Fibroblast of skin of left quadriceps (primary cell): ENCODE measurements at regions not wholly inside any gene's neighbourhood (a gene's known extent, or its start where the extent isn't known, plus 50 kb on each side); places are given as distances from the start of the nearest gene placed in this dataset.

ENCODE experiments used
- DNase-seq, 2 experiments: peaks; one replicate each; pipeline ENCODE4 v3.0.0-alpha.2; 2013; ENCODE audit warnings: low read depth in 2 of 2

DNA sequence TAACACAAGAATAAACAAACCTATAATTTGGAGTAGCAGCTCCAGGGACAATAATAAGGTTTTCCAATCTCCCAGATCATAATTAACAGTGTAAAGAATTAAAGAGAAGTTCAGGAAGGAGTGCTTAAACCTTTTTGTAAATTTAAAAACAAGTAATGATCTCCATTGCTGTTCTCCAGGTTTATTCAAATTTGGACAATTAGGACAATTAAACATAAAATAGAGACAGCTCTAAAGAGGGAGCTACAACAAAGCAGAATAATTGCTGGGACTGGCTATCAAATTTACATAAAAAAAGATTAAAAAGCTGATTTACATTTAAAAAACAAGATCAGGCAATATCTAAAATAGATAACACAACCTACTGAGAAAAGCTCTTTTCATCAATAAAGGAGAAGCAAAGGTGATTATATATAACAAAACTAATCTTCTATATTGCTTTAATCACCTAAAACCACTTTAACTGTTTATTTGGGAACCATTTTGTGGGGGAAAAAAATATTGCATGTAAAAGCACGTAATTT lies 80.1 kb upstream of the CREB1 start:
- DNase-seq, result no peak

DNA sequence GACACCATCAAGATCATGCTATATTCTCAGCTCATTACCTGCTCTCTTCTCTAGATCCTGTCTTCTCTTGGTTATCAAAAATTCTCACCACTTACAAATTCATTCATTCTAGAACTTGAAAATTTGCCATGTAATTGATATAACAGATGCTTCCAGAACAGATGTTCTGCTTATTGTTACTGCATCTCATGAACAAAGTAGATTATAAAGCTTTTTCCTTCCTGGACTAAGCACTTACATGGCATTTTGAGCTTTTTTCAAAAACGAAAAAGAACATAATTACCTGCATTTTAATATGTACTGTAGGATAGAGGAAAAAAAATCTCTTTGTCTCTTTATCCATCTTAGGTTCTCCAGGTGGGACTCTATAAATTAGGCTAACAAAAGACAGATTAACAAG lies 79.6 kb upstream of the CREB1 start:
- DNase-seq, result no peak

DNA sequence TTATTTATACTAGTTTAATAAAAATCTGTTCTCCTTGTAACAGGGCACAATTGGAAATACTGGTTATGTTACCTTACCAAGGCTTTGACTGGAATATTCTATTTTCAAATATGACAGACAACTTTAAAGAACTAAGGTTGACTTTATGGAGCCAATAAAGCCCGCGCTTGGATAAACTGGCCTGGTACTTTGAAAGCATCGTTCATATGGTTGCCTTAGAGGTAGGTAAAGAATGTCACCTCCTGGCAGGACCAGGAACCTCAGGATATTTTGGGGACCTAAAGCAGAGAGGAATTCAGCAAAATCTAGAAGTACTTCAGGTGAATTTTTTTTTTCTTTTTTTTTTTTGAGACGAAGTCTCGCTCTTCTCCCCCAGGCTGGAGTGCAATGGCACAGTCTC lies 71.2 kb upstream of the CREB1 start:
- DNase-seq, result no peak

DNA sequence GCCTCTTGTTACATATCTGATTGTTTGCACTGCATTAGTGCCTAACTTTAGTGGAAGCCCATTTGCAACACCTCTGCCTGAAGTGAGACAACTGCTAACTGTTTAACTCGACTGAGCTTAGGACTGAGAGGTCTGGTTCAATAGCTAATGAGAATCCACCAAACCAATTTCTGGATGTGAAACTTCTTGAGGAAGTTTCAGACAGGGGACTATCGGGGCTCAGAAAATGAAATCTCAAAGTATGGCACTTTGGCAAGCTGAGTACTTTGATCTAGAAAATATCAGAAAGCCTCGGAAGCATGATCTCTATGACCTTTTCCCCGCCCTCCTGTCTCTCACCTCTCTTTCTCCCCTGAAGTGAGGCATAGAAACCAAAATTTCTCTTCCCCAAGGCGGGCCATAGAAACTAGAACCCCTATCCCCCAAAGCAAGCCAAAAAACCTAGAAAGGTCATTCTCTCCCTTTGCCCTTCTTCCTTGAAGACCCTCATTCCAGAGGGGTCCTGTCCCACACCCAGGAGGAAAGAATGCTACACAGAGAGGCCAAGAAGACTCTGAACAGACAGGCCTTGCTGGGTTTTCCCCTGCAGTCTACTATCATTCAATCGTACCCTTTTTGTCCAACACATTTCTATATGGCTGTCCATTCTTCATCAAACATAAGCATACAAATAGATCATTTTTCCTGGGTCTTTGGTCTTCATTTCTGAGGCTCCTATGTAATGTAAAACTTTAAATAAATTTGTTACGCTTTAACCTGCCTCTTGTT lies 69.6 kb upstream of the CREB1 start:
- no peak for DNase-seq

DNA sequence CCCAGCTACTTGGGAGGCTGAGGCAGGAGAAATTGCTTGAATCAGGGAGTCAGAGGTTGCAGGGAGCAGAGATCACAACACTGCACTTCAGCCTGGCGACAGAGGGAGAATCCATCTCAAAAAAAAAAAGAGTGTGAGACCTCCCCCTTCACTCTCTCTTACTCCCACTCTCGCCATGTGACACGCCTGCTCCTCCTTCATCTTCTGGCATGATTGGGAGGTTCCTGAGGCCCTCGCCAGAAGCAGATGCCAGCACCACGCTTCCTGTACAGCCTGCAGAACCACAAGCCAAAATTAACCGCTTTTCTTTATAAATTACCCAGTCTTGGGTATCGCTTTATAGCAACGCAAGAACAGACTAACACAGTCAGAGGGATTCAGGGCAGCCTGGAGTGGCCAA lies 66.3 kb upstream of the CREB1 start:
- no peak for DNase-seq

DNA sequence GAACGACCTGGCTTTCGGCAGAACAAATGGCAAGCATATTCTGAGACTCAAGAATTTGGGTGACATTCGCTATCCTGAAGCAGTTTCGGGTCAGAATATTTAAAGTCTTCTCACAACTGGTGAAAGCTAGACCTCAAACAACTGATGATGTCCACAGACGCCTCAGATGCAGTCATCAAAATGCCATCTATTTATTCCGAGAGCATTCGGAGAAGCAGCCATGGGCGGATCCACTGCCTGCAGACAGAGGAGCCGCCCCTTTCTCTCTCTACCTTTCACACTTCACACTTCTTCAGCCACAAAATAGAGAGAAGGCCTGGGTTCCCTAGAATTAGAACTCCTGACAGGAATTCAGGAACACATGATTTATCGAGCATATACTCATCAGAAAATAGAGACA lies 65.8 kb upstream of the CREB1 start:
- DNase-seq, result no peak

DNA sequence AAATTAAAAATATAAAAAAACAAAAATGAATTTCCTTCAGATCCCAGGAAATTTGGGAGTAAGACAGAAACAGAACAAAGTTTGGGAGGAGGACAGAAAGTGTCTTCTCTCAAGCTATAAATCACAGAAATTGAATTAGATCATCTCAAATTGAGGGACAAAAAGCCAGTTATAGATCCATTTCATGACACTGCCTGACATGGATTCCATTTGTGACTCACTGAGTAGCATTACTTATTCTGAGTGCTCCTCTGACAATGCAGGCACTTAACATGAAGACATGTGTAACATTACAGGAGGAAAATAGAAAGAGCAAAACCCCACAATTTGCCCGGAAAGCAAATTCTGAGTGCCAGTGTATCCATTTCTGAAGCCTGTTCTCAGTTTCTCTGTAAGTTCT lies 63.9 kb upstream of the CREB1 start:
- no peak for DNase-seq

DNA sequence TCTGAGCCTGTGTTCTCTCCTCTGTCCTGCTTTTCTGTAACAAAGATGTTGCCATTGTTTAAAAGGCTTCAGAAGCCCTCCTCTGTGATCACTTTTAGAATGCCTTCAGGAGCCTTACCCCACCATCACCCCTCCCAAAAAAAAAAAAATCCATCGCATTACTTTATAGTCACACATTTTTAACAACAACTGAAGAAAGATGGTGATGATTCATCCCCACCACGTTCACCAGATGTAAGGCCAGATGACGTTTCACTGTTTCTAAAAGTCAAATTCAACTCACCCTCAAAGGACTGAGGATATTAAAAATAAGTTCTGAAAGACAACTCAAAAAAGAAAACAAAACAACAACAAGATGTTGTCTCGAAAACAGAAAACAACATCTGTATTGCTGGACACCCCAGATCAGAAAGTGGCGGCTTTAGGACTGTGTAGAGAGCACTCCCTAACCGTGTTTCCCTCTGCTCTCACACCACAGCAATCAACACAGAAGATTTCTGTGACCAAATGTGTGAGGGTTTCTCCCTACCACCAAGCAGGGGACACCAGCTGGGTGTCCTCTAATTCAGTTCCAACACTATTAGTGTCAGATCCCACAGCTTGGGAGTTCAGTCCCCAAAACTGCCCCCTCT lies 61.9 kb upstream of the CREB1 start:
- peak; percentile 78 for DNase-seq

DNA sequence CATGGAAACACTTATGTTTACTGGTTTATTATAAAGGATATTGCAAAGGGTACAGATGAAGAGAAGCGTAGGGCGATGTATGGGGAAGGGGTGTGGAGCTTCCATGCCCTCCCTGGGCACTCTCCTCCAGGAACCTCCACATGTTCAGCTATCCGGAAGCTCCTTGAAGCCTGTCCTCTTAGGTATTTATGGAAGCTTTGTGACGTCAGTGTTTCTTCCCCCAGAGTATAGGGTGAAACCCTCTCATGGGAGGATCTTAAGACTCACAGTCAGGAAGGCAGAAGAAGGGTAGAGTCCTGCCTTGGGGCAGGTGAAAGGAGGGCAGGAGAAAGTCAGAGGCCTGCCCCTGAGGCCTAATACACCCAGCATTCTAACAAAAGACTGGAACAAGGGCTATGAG lies 61.3 kb upstream of the CREB1 start:
- no peak for DNase-seq

DNA sequence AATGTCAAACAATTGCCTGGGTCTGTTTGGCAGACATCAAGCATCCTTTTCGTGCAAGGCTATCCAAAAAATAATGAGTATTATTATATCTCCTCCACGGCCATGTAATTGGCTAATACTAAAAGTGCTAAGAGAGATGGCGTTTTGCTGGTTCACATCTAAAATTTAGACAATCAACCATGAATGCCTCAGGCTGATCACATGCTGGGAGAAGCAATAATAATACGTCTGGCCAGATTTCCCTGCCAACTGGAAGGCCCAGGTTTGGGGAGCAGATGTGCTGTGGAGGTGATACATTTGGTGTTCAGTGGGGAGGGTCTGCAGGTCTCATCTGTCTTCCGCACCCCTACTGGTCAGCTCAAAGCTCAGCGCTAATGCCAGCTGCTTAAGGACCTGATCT lies 60.3 kb upstream of the CREB1 start:
- no peak for DNase-seq

DNA sequence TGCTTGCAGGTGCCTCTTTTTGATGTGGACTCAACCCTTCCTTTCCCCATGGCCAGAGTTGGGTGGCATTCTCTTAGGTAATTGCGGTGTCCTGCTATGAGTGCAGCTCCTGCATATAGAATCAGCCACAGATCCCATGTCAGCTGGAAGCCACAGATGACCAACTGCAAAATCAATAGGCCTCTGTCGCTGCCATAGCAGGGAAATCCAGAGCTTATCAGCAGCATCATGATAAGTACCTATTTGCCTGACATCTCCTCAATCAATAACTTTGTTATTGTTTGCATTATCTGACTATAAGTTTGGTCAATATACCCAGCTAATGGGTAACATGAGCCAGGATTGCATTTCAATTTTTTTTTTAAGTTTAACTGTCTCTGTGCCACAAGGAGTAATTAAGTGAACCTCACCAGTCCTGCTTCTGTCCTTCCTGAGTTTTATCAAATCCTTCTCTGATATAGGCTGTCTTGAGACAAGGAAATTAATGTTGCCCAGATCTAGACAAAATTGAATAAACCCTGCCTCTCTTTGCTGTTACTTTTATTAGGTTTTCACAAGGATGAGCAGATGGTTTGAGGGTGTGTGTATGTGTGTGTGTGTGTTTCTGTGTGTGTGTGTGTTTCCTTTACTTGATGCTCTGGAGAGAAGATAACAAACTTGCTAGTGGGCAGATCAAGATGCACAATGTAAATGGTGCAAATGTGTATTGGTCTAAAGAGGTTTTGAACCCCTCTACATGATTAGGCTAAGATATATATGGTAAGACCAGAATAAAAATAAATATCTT lies 59.6 kb upstream of the CREB1 start:
- DNase-seq, result no peak

DNA sequence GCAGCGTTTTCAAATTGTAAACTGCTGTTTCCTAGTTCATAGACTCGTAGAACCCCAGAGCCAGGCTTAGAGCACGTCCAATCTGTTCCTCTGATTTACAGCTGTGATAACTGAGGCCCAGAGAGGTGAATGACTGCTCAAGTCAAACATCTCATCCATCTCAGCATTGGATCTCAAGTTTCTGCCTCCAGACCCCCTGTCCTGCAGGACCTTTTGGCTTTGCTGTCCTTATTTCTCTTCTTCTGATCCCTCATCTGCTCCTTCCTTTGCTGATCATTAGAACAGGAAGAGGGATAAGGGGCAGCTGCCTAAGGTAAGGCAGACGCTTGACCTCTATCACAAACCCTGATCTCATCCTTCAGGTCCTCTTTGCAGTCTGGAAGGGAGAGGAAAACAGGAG lies 58.5 kb upstream of the CREB1 start:
- no peak for DNase-seq

DNA sequence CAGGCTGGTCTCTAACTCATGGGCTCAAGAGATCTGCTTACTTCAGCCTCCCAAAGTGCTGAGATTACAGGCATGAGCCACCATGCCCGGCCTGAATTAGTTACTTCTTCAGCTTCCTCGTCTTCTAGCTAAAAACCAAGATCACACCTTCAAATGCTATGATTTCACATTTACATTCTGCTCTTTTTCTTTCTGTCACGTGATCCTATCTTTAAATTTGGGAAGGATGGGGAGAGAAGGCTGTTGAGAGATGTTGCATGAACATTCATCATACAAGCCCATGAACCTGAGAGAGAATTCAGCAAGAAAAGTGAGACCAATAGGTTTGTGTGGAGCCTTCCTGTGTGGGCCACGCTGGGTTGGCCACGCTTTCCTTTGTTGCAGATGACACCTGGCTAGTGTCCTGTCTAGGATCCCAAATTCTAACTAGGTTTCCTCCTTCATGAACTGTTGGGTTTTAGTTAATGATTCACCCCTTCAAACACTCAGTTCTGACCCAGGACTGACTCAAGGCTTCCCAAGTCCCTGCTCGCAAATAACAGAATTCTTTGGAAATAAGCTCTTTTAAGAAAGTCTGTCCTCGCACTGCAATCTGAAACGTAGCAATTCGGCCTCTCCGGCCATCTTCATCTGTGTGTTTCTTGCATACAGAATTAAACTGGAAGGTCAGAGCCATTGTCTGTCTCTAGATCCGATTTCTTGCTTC lies 57.3 kb upstream of the CREB1 start:
- DNase-seq, result no peak

DNA sequence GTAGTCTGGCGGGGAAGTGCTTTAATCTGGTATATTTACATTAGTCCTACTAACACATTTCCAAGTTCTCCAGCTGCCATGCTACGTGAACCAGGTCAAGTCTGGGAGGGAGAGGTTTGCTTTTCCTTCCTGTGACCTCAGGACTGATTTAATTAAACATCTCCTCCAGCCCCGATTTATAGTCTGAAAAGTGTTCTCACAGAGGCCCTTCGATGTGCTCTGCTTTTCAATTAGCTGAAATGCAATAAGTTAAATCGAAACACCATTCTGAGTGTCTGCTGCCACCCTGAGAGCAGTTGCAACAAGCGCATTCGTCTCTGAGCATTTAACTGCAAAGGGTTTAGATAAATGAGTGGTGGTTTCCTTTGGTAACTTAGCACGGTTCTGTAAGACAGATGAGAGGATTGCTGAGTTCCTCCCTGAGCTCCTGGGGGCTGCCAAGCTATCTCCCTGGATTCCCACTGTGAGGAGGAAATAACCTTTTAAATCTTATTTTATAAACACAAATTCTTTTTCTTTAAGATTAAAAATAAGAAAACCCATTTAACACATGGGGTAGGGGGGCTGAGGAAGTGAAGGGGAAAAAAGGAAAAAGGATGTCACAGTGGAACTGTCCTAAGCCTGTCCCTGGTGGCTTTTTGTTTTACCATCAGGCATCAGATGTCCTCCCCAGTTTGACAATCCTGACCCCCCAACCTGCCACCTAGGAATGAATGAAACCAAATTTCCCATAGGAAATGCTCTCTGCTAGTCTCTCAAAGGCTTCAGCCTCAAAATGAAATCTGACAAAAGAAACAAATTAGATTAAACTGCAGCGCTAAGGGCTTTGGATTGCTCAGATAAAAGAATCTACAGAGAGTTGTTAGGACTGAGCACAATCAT lies 56.5 kb upstream of the CREB1 start:
- peak; percentile 77 to 78 for DNase-seq

DNA sequence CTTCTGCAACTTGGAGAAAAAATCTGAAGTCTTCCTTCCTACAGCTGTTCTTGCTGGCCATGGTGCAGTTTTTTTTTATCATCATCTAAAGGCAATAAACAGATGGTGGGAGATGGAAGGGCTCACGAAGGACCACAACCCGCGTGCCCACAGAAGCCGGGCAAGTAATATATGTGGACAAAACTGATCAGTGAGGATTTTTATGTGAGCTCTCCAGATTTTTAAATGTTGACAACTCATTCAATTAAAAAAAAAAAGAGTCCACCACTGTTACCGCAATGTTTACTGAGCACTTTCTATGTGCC lies 55.9 kb upstream of the CREB1 start:
- DNase-seq, result no peak

DNA sequence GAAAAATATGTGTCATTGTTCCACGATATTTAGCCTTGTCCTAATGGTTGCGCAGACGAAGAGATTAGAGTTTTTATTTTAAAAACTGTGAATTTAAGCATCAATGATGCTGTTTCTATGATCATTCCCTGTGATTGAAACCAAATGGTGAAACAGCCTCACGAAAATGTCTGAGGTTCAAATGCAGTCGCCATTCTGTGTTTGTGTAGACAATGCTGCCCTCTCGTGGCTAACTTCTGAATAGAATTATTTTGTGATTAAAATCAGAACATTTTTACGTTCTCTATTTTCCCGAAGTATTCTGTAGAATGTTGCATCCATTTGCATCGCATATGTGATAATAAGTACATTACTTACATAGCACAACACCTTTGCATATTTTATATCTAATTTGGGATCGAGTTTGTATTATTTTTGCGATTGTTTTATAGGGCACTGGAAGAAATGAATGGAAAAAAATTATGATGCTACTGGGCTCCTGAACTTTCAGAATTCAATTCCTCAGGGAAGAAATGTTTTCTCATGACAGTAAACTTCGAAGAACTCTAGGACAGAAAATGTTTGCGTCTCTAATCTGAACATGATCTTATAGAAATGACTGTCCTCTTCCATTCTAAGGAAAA lies 54.8 kb upstream of the CREB1 start:
- DNase-seq, result peak; percentile 57 to 63

DNA sequence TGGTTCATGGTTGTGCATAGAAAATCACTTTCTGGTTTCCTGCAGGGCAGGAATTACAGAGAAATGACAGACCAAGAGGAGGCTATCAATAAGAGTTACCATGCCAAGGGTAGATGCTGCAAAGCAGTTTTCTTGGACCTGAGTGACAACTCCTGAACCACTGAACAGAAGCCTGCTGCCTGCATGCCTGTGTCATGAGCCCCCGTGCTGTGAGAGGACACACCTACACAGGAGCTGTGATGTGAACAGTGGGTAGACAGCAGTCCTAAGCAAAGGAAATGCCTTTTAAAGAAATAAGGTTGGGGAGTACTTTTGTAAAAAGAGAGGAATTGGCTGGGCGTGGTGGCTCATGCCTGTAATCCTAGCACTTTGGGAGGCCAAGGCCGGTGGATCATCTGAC lies 54.2 kb upstream of the CREB1 start:
- no peak for DNase-seq

DNA sequence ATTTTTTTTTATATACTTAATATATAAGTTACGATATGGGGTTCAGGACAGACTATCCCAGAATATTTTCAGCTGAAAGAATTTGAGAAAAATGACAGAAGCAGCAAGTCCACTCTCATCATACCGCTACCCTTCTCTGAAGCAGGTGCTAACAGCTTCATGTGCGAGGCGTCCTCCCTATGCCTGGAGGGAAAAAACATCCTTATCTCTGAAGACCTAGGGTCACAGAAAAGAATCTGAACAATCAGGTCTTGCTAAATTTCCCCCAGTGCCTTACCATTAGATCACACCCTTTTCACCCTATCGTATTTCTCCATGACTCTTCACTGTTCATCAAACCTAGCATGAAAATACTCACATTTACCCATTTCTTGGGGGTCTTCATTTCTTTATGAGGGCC lies 51.9 kb upstream of the CREB1 start:
- no peak for DNase-seq

DNA sequence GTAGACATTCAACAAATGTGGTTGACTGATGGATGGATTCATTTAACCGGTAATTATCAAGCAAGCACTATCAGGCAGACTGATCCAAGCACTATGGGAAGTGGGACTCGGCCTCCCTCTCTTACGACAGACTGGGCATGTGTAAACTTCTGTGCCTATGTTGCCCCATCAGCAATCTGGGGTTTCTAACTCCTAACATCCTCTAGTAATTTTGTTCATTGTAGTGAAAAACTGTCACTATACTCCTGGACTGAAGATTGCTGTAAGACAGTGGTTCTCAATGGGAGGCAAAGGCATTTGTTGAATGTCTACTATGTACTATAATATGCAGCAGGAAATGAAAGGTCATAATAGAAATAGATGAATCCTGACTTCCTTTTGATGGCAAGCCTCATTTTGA lies 51.2 kb upstream of the CREB1 start:
- DNase-seq, result no peak

DNA sequence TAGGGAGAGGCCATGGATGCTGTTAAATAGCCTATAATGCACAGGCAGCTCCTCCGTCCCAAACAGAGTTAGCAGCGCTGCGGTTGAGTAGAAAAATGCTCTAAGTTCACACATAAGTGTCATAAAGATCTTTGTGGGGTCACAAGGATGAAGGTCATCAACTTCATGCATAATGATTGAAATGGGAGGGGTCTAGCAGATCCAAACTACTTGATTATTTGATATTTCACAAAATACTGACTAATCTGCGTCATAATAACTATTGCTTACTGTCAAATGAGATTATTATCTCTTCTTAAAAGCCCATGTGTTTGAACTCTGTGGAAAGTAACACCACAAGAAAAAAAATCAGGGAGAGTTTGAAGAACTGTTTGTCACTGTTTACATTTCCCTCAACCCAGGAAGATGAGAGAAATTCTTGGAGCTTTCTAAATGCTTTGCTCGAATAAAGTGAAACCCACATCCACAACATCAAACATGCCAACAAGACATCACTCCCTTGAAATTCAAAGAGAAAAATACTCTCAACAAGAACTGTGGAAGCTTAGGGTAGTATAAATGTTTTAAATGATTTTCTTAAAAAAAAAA lies 50.5 kb upstream of the CREB1 start:
- no peak for DNase-seq
